ENCODE measurements at regions not wholly inside any gene's neighbourhood (a gene's known extent, or its start where the extent isn't known, plus 50 kb on each side); places are given as distances from the start of the nearest gene placed in this dataset.
"Not testable (repeated sequence)": the region's sequence is repeated elsewhere in the genome, so short reads cannot be mapped to it uniquely, and the experiment has no call there.

GRCh38 chr12:25352083-25352918 is 101.6 kb upstream of the KRAS start:
- H3K9me2 ChIP-seq (ENCODE audit: insufficient read depth), result no peaks in the 10 kb centered on the region; the same call in 1 of the 2 replicates
- no peak for DNase-seq
- ChIA-PET POLR2A (ENCODE audit: unreplicated experiment) (interaction anchor here (0.6 kb wide), 1 partner anchor 452 kb away, joined by 5 read pairs; no protein-coding TSS in a partner anchor), CTCF (no interaction called here)
- no TSS peak for BruUV-seq (replicated peaks)
- no peaks in the 10 kb centered on the region for H3K79me2 ChIP-seq (ENCODE audit: low read depth)
- no peaks in the 10 kb centered on the region for H3K36me3 ChIP-seq (ENCODE audit: low read depth)
- TF ChIP-seq CTCF (conservative IDR thresholded peaks at IDR 0.05) (no peak), EZH2 (IDR thresholded peaks at IDR 0.05; ENCODE audit: low read depth) (no peak)
- no peaks in the 10 kb centered on the region for H4K20me1 ChIP-seq (ENCODE audit: insufficient read depth)
- no peak overlapping the region for H3K27ac ChIP-seq
- H3K4me3 ChIP-seq, result no peak overlapping the region
- peaks cover 14% of the 10 kb centered on the region for H3F3A ChIP-seq (ENCODE audit: insufficient read depth, low read depth)
- H3K9me3 ChIP-seq (ENCODE audit: insufficient read depth, low read depth), result no peaks in the 10 kb centered on the region
- no peak overlapping the region for H3K4me2 ChIP-seq
- H3K27me3 ChIP-seq (ENCODE audit: insufficient read depth, low read depth), result no peaks in the 10 kb centered on the region
- intact Hi-C loops (cut with micrococcal nuclease; ENCODE audit: unreplicated experiment), result no loop called here
- H3K4me1 ChIP-seq (replicated peaks; ENCODE audit: insufficient read depth), result peaks cover 21% of the 10 kb centered on the region
- H2AFZ ChIP-seq, result no peak overlapping the region

- intact Hi-C loops (cut with micrococcal nuclease; ENCODE audit: unreplicated experiment), result no loop called here
- H3F3A ChIP-seq (ENCODE audit: insufficient read depth, low read depth), result peaks cover 20% of the 10 kb centered on the region
- POLR2A ChIA-PET (ENCODE audit: unreplicated experiment), result interaction anchor here (0.9 kb wide), 1 partner anchor 14 kb away, joined by 10 read pairs; no protein-coding TSS in a partner anchor
- H4K20me1 ChIP-seq (ENCODE audit: insufficient read depth), result no peaks in the 10 kb centered on the region
- H3K9me2 ChIP-seq (ENCODE audit: insufficient read depth), result no peaks in the 10 kb centered on the region; the same call in 1 of the 2 replicates
- no peaks in the 10 kb centered on the region for H3K9me3 ChIP-seq (ENCODE audit: insufficient read depth, low read depth)
- BruUV-seq (replicated peaks), result no TSS peak
- peak overlapping the region; percentile 68 for H3K27ac ChIP-seq
- no peaks in the 10 kb centered on the region for H3K27me3 ChIP-seq (ENCODE audit: insufficient read depth, low read depth)
- no peak overlapping the region for H2AFZ ChIP-seq
- no peak for DNase-seq
- no peaks in the 10 kb centered on the region for H3K79me2 ChIP-seq (ENCODE audit: low read depth)
- H3K36me3 ChIP-seq (ENCODE audit: low read depth), result no peaks in the 10 kb centered on the region
- H3K4me1 ChIP-seq (replicated peaks; ENCODE audit: insufficient read depth), result peaks cover 27% of the 10 kb centered on the region
- H3K4me3 ChIP-seq, result no peak overlapping the region
- CTCF ChIA-PET, result no interaction called here
- TF ChIP-seq CTCF (conservative IDR thresholded peaks at IDR 0.05) (no peak), EZH2 (IDR thresholded peaks at IDR 0.05; ENCODE audit: low read depth) (no peak)
- peak overlapping the region; percentile 54; the same call in 1 of the 2 replicates for H3K4me2 ChIP-seq
Observed at GRCh38 chr12:25348593-25348895, 97.8 kb upstream of the KRAS start.

GRCh38 chr12:25347716-25348592 is 97.2 kb upstream of the KRAS start:
- no peaks in the 10 kb centered on the region for H3K9me3 ChIP-seq (ENCODE audit: insufficient read depth, low read depth)
- no peaks in the 10 kb centered on the region for H4K20me1 ChIP-seq (ENCODE audit: insufficient read depth)
- H2AFZ ChIP-seq, result no peak overlapping the region
- peak overlapping the region; percentile 54 for H3K4me2 ChIP-seq
- H3F3A ChIP-seq (ENCODE audit: insufficient read depth, low read depth), result peaks cover 20% of the 10 kb centered on the region
- POLR2A ChIA-PET (ENCODE audit: unreplicated experiment), result interaction anchor here (0.8 to 0.9 kb wide), 2 partner anchors 13 to 1485 kb away, joined by 10 read pairs; partner anchors contain the start of gene ITPR2
- DNase-seq, result peak; percentile 49 to 84
- CTCF ChIA-PET, result interaction anchor here (0.6 to 0.7 kb wide), 2 partner anchors 107 to 275 kb away, joined by 3 read pairs; no protein-coding TSS in a partner anchor
- H3K27me3 ChIP-seq (ENCODE audit: insufficient read depth, low read depth), result no peaks in the 10 kb centered on the region
- H3K9me2 ChIP-seq (ENCODE audit: insufficient read depth), result no peaks in the 10 kb centered on the region; the same call in 1 of the 2 replicates
- intact Hi-C loops (cut with micrococcal nuclease; ENCODE audit: unreplicated experiment), result no loop called here
- H3K4me3 ChIP-seq, result no peak overlapping the region
- no TSS peak for BruUV-seq (replicated peaks)
- peaks cover 27% of the 10 kb centered on the region for H3K4me1 ChIP-seq (replicated peaks; ENCODE audit: insufficient read depth)
- H3K27ac ChIP-seq, result peak overlapping the region; percentile 68
- H3K79me2 ChIP-seq (ENCODE audit: low read depth), result no peaks in the 10 kb centered on the region
- no peak for TF ChIP-seq CTCF (conservative IDR thresholded peaks at IDR 0.05)
- no peak for TF ChIP-seq EZH2 (IDR thresholded peaks at IDR 0.05; ENCODE audit: low read depth)
- H3K36me3 ChIP-seq (ENCODE audit: low read depth), result no peaks in the 10 kb centered on the region

- H3K79me2 ChIP-seq (ENCODE audit: low read depth); H4K20me1 ChIP-seq (ENCODE audit: insufficient read depth); intact Hi-C loops (cut with micrococcal nuclease; ENCODE audit: unreplicated experiment); CTCF ChIA-PET; H3K4me2 ChIP-seq; H2AFZ ChIP-seq; H3F3A ChIP-seq (ENCODE audit: insufficient read depth, low read depth); BruUV-seq (replicated peaks); H3K4me1 ChIP-seq (replicated peaks; ENCODE audit: insufficient read depth); H3K27me3 ChIP-seq (ENCODE audit: insufficient read depth, low read depth); H3K27ac ChIP-seq; H3K9me3 ChIP-seq (ENCODE audit: insufficient read depth, low read depth); DNase-seq; H3K9me2 ChIP-seq (ENCODE audit: insufficient read depth); H3K36me3 ChIP-seq (ENCODE audit: low read depth); H3K4me3 ChIP-seq; POLR2A ChIA-PET (ENCODE audit: unreplicated experiment): not testable (repeated sequence)
Observed at GRCh38 chr12:25341877-25342276, 91.1 kb upstream of the KRAS start.

All from PC-9 (cell line).